HG02678 (cell line): ENCODE measurements at regions not wholly inside any gene's neighbourhood (a gene's known extent, or its start where the extent isn't known, plus 50 kb on each side); places are given as distances from the start of the nearest gene placed in this dataset.

Experiments
- ATAC-seq: cut with Tn5 transposase; IDR thresholded peaks from one replicate; pipeline ENCODE4 v1.9.1; 2021; ENCODE audit warnings: mild to moderate bottlenecking, moderate library complexity; ENCODE audit not compliant: unreplicated experiment

DNA sequence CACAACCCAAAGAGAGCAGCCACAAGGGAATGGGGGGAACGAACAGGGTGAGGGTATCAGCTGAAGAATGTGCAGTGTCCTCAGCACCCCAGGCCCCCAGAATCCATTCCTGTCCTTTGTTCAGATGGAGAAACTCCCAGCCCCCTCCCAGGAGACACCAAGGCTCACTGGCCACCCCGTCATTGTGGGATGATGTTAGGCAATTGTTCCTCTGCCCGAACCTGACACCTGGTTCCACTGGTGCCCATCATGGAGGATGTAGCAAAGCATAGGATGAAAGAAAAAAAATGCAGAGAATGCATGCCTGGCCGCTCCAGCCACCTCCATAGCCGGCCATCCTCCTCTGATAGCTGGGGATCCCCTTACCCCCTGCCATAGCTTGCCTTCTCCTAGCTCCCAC is 197.3 kb upstream of the TWIST2 start:
- no peak for ATAC-seq

- no peak for ATAC-seq
Observed at GRCh38 chr2:238651306-238652052, 196.4 kb upstream of the TWIST2 start.

GRCh38 chr2:238652053-238652770 is 195.7 kb upstream of the TWIST2 start:
- ATAC-seq = no peak

GRCh38 chr2:238652771-238653157 is 195.1 kb upstream of the TWIST2 start:
- ATAC-seq = no peak

- ATAC-seq = no peak
Observed at GRCh38 chr2:238653431-238654109, 194.3 kb upstream of the TWIST2 start.

- no peak for ATAC-seq
Observed at GRCh38 chr2:238654479-238655197, 193.2 kb upstream of the TWIST2 start.

DNA sequence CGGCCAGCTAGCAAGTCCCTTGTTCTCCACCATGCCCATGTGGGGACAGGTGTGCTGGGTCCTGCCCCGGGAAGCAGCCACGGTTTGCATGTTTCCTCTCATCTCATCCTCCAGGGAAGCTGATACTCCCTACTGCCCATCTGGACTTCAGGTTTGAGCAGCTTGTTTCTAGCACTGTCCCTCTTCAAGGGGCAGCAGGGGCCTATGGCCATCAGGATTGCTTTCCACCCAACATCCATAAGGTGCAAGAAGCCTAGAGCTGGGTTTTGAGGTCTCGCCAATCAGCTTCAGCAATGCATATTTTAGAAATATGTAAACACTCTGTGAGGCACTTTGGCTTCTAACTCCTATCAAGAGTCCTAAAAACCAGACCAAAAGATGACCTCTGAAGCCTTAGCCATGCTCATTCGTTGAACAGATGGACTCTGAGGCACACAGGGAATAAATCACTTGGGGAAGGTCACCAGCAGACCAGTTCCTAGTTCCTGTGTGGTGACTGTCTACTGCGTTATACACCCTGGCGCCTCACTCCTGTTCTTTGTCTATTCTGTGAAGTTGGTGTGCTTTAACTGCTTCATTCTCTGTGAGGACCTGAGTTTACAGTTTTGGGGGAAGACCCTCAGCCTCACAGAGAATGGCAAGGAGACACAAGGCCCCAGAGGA is 192.6 kb upstream of the TWIST2 start:
- no peak for ATAC-seq

- ATAC-seq = no peak
Observed at GRCh38 chr2:238655974-238656722, 191.7 kb upstream of the TWIST2 start.

DNA sequence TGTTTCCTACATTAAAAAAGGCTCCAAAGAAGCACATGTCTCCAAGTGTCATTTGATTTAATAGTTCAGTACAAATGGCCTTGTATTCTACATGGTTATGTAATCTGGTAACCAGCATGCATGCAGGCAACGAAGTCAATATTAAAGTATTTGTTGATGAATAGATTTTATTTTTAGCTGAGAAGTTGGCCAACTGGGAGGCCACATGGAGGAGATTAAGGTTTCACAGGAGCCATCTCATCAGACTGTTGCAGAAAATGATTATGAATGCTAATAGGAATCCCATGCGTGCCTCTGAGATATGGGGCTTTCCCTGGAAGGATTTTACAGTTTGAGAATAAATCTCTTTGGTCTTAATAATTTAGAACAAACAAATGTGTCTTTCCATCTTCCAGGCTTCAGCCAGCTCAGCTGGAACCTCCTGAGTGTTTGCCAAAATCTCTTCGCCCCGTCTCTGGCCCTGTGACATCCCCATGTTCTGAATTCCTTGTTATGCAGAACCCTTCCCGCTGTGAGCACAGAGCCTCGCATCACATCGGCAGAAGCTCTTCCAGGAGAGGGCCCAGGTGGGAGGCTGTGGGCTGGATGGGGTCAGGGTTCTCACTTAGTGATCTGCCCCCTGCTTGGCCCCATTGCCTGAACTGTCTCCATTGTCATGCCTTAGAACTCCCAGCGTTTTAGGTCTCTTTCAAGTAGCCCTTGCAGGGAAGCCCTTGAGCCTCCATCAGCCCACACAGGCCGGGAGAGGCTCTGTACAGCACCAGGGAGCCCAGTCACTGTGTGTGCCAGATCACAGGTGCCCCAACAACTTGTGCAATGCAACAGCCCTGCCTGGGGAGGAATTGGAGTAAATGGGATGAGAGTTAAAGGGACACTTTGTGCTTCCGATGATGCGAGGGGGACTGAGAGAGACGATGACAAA is 190.5 kb upstream of the TWIST2 start:
- no peak for ATAC-seq

- ATAC-seq = no peak
Observed at GRCh38 chr2:238658054-238658407, 189.9 kb upstream of the TWIST2 start.

GRCh38 chr2:238658820-238659219 is 189.1 kb upstream of the TWIST2 start:
- ATAC-seq = no peak

- no peak for ATAC-seq
Observed at GRCh38 chr2:238659231-238659630, 188.7 kb upstream of the TWIST2 start.

DNA sequence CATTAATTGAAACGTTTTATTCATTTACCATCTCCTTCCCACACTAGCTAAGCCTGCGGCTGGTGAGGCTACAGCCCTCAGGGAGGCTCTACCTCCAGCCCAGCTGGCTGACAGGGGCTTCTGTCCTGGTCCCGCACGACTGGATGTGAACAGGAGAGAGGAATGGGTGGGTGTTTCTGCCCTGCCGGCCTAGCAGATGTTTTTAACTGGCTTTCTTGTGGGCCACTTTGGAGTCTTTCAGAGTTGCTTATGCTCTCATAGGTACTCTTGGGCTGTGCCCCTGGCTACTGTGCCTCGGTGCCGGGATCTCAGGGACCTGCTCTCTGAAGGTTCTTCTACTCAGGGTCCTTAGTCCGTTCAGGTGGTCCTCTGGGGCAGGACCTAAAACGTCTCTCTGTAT is 184.3 kb upstream of the TWIST2 start:
- no peak for ATAC-seq

DNA sequence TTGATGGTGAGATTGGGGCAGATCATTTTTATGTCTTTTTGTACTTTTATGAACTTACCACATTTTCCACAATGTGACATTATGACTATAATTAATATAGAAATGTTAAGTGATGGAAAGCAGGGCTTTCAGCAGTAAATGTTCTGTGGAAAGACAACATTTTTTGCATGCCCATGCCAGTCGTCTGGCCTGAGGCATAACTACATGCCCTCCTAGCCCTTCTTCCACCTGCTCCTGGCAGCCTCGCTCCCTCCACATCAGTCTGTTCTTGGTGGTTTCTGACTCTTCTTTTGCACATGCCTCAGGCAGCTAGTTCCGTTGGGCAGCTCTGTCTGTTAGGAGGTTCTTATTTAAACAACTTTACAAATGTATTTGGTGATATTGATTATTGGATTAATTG is 182.0 kb upstream of the TWIST2 start:
- ATAC-seq = no peak

DNA sequence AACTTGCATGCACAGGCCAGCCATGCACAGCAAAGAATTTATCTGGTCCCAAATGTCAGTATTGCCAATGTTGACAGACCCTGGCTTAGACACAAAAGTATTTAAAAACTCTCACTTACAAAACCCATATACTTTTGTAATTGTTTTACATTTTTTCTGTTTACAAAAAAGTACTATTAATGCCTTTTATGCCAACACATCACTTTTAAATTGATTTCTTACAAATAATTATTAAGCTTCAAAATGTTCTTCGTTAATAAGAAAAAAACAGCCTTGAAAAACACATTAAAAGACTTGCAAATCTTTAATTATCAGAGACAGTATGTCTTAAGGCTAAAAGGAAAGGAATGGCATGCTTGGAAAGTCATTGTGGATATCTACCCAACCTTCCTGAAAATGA is 181.3 kb upstream of the TWIST2 start:
- no peak for ATAC-seq

DNA sequence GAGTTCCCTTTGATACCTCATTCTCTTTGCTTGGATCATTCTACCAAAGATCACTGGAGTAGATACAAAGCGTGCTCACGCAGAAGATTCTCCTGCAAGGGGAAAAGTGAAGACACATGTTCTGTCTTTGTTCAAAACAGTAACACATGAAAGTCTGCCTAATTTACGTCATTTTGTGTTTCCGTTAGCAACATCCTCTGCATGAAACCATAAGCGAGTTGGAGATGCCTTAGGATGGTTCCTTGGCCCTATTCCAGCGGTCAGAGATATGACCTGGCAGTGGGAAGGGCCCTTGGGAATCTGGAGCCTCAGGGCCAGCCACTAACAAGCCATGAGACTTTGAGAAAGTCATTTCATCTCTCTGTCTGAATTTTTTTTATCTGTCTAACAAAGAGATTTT is 180.9 kb upstream of the TWIST2 start:
- no peak for ATAC-seq

DNA sequence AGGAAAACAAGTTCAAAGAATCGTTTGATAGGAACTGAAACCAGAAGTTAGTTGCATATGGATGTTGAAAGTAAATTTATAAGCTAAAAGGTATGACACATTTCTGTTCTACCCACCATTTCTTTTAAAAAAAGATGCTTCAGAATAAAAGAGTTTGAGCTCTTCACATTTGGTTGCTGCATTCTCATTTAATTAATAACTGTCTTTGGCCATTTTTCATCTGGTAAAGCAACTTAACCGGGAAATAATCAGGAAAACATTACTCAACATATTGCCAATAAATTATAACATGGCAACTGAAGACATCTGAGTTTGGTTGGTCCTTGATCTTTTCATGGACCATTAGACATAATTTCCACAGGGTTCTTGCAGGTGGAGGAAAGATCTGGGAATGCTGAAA is 180.2 kb upstream of the TWIST2 start:
- ATAC-seq = no peak

GRCh38 chr2:238668426-238668825 is 179.5 kb upstream of the TWIST2 start:
- no peak for ATAC-seq

GRCh38 chr2:238669046-238669445 is 178.8 kb upstream of the TWIST2 start:
- ATAC-seq = no peak
